Mucosa of gallbladder (tissue), 1 donor: ENCODE measurements at regions not wholly inside any gene's neighbourhood (a gene's known extent, or its start where the extent isn't known, plus 50 kb on each side); places are given as distances from the start of the nearest gene placed in this dataset.
A peak's percentile ranks its signal among the peaks of the same experiment; 100 is the strongest.
"Not testable (repeated sequence)": the region's sequence is repeated elsewhere in the genome, so short reads cannot be mapped to it uniquely, and the experiment has no call there.

ENCODE experiments used
- DNase-seq: peaks from one replicate; pipeline ENCODE4 v3.0.0-alpha.2; 2020; ENCODE audit warnings: low spot score
- donor health status: DM: no; HTN: no; CAD: no.

DNA sequence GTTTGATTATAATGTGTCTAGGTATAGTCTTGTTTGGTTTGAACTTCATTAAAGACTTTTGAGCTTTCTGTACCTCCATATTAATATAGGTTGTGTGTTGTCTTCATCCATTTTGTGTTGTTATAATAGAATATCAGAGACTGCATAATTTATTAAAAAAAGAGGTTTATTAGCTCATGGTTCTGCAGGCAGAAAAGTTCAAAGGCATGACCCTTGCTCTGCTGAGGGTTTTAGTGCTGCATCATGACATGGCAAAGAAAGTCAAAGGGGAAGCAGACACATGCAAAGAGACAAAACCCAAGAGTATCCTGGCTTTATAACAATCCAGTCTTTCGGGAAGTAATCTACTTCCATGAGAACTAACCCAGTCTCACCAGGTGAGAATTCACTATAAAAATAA is 358.2 kb downstream of the EDEM1 start:
- DNase-seq = no peak

GRCh38 chr3:5553203-5553602 is 365.7 kb downstream of the EDEM1 start:
- no peak for DNase-seq

DNA sequence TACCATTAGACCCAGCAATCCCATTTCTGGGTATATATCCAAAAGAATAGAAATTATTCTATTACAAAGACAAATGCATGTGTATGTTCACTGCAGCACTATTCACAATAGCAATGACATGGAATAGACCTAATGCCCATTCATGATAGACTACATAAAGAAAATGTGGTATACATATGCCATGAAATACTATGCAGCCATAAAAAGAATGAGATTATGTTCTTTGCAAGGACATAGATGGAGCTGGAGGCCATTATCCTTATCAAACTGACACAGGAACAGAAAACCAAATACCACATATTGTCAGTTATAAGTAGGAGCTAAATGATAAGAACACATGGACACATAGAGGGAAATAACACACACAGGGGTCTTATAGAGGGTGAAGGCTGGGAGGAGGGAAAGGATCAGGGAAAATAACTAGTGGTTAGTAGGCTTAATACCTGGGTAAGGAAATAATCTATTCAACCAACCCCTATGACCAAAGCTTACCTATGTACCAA is 366.8 kb downstream of the EDEM1 start:
- no peak for DNase-seq

GRCh38 chr3:5560199-5560598 is 372.7 kb downstream of the EDEM1 start:
- no peak for DNase-seq

GRCh38 chr3:5563537-5564277 is 376.2 kb downstream of the EDEM1 start:
- no peak for DNase-seq

DNA sequence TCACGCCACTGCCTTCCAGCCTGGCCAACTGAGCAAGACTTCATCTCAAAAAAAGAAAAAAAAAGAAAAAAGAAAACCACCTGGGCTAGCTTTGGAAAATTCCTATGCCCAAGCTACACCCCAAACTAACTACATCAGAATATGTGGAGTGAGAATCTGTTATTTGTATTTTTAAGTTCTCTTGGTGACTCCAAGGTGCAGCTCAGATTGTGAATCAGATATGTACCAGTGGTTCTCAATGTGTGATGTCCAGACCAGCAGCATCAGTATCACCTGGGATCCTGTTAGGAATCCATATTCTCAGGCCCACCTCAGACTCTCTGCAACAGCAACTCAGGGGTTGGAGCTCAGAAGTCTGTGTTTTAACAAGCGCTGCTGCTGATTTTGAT is 376.8 kb downstream of the EDEM1 start:
- no peak for DNase-seq

- DNase-seq = no peak
Observed at GRCh38 chr3:5565026-5565425, 377.5 kb downstream of the EDEM1 start.

DNA sequence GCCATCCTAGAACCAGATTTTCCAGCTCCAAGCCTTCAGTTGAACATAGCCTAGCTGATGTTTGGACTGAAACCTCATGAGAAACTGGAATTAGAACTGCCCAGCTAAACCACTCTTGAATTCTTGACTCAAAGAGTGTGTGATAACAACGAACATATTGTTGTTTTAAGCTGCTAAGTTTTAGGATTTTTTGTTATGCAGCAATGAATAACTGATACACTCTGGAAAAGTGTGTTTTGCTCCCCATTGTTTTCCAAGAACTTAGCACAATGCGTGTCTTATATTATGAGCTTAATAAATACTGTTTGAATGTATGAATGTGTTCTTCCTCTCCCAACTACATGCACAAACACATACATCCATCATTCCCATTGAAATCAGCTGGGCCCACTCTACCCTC is 379.6 kb downstream of the EDEM1 start:
- no peak for DNase-seq

DNA sequence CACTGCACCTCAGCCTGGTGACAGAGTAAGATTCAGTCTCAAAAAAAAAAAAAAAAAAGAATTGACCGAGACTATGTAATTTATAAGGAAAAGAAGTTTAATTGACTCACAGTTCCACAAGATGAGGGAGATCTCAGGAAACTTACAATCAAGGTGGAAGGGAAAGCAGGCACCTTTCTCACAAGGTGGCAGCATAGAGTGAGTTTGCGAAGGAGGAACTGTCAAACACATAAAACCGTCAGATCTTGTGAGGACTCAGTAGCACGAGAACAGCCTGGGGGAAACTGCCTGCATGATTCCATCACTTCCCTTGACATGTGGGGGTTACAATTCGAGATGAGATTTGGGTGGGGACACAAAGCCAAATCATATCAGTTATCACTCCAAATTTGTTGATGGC is 380.9 kb downstream of the EDEM1 start:
- peak; percentile 15 for DNase-seq

GRCh38 chr3:5569152-5569551 is 381.6 kb downstream of the EDEM1 start:
- no peak for DNase-seq

- DNase-seq = no peak
Observed at GRCh38 chr3:5572168-5572567, 384.7 kb downstream of the EDEM1 start.

DNA sequence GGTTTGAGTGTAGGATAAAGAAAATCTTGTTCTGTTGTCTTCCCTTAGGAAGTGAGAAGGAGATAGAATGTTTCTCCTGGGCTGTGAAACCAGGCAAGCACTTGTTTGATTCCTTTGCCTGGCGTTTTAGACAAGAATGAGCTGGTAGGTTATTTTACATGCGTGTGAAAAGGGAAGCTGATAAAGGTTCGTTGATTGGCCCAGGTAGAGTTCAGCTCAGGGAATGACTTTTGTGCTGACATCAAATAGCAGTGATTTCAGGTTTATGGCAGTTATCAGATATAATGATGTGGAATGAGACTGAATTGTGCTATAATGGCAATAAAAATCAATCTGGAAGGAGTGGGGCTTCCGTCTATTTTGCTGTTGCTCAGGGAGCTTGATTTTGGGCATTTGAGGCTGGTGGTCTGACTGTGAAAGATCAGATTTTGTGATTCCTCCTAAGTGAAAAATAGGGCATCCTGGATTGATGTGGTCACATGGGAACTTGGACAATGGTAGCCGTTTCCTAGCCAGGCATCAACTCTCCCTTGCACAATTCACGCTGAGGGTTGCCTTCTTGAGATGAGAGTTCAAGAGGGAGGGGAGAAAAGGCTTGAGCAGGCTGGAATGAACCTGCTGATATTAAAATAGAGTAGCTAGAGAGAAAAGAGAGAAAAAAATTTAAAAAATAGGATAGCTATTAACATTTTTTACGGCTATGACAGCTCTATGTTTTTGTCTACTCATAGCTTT is 388.9 kb downstream of the EDEM1 start:
- no peak for DNase-seq

DNA sequence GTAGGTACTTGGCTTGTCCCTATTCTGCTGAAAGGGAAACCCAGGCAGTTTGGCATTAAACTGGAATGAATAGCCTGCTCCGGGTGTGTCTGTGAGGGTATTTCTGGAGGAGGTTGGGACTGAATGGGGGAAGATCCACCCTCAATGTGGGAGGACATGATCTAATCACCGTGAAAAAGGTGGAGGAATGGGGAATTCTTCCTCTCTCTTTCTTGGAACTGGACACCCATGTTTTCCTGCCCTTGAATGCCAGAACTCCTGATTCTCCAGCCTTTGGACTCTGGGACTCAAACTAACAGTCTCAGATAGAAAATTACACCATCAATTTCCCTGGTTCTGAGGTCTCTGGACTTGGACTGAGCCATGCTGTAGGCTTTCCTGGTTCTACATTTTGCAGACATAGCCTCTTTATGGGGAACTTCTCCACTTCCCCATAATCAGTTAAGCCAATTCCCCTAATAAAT is 391.7 kb downstream of the EDEM1 start:
- DNase-seq = no peak

DNA sequence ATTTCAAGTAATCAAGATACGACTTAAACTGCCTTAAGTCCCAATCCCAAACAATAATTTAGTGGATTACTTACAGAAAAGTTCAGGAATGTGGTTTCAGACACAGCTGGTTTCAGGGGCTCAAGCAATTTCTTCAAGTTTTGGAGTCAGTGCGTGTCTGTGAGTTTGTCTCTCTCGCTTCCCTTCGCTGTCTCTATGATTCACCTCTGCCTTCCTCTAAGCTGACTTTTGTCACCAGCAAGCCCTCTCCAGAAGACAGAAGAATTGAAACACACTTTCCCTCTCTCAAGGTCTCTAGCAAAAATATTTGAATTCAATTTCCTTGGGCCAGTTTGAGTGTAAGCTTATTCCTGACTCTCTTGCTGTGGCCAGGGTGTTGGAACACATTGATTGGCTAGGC is 392.4 kb downstream of the EDEM1 start:
- DNase-seq = no peak

GRCh38 chr3:5580826-5581225 is 393.3 kb downstream of the EDEM1 start:
- DNase-seq = no peak

GRCh38 chr3:5581743-5582142 is 394.2 kb downstream of the EDEM1 start:
- DNase-seq = no peak

GRCh38 chr3:5583920-5584319 is 396.4 kb downstream of the EDEM1 start:
- DNase-seq = no peak

DNA sequence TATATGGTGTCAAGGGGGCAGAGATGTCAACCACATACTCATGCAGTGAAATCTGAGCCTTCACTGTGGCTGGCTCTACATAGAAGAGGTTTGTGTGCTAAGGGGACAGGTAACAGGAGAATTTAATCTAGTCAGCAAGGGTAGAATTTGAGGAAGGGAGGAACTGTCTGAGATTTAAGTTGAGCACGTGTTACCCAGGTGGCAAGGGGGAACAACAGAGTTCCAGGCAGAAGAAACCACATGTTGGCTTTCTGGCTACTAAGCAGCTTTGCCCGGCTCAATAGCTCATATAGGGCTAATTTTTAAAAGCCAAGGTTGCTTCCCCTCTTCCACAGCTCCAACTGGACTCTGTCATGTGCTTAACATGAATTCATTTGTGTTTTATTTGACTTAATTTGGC is 397.6 kb downstream of the EDEM1 start:
- DNase-seq = no peak

DNA sequence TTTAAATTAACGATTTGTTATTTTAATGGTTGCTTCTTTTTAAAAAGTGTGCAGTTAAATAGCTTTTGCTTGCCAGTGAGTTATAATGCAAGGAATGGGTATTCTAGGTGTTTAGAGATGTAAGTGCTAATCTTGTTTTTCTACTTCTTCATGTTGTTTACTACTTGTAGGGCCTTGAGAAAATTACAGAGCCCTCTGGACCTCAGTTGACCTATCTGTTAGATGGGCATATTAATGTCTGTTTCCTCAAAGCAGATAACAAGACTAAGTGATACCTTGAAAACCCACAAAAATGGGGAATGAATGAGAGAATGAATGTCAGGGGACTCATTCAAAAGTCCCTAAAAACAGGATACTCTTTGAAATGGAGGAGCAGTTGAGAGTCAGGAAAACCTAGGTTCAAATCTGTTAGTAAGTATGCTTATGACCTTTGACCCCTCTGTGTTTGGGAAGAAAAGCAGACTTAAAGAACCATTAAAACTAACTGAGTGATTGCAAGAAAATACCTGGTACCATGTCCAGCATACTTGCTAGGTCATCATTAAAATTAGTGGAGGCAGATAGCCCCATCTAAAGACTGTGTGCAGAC is 419.5 kb downstream of the EDEM1 start:
- DNase-seq = no peak

DNA sequence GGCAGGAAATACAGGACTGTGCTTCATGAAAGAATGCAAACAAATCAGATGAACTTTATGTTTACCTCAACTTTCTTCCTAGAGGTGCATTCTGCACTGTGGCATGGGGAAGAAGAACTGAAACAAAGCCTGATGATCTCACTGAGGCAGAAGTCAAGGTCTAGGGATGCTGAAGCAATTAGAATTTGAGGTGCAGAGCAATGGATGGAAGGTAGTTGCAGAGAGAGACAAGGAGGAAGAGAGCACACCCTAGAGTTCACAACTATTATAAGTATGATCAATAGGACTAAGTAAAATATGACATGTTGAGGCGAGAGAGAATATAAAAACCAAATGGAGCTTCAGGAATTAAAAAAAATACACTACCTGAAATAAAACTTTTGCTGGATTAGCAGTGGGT is 420.1 kb downstream of the EDEM1 start:
- DNase-seq = no peak

DNA sequence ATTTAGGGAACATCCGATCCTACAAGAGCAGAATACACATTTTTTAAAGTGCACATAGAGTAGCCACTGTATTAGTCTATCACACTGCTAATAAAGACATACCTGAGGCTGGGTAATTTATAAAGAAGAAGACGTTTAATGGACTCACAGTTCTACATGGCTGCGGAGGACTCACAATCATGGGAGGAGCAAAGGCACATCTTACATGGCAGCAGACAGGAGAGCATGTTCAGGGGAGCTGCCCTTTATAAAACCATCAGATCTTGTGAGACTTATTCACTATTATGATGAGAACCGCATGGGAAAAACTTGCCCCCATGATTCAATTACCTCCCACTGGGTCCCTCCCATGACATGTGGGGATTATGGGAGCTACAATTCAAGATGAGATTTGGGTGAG is 421.5 kb downstream of the EDEM1 start:
- not testable (repeated sequence) for DNase-seq

- no peak for DNase-seq
Observed at GRCh38 chr3:5613599-5613998, 426.1 kb downstream of the EDEM1 start.

GRCh38 chr3:5616873-5617272 is 429.4 kb downstream of the EDEM1 start:
- no peak for DNase-seq
